IMR-90 (cell line): ENCODE measurements at regions not wholly inside any gene's neighbourhood (a gene's known extent, or its start where the extent isn't known, plus 50 kb on each side); places are given as distances from the start of the nearest gene placed in this dataset.

ENCODE experiments used
- ATAC-seq: fragments of 200-7000 bp; cut with Tn5 transposase; 2 replicates; pipeline ENCODE4 v1.9.1; 2020; ENCODE audit warnings: low read depth, mild to moderate bottlenecking, moderate library complexity
- BruUV-seq: library from RNA; stranded (reverse); fragments of 400-500 nt; replicated peaks from 2 replicates; lab custom pipeline; 2021; lab: Mats Ljungman, UMichigan
- CTCF ChIA-PET: fragments of 300-600 bp; formaldehyde crosslinking; extraction: SDS; loops from one replicate; lab custom pipeline; 2021; ENCODE audit warnings: antibody characterized with exemption; lab: Yijun Ruan, JAX
- POLR2A ChIA-PET: fragments of 300-600 bp; sonication (Branson Sonifier 250); formaldehyde crosslinking; loops from one replicate; lab custom pipeline; 2022; ENCODE audit warnings: antibody characterized with exemption; ENCODE audit not compliant: unreplicated experiment; lab: Charles Lee
- DNase-seq: peaks from one replicate; pipeline ENCODE4 v3.0.0; 2013
- H2AFZ ChIP-seq: replicated peaks from 2 replicates; pipeline ENCODE3; 2013; ENCODE audit warnings: low read length, mild to moderate bottlenecking; ENCODE audit not compliant: poor library complexity
- H2AK5ac ChIP-seq: 2 replicates; pipeline ENCODE4 v1.6.1; 2013; ENCODE audit warnings: low read depth, low read length, inconsistent platforms
- H2AK9ac ChIP-seq: replicated peaks from 2 replicates; pipeline ENCODE3; 2013; ENCODE audit warnings: mild to moderate bottlenecking, low read depth, low read length, moderate library complexity; ENCODE audit not compliant: poor library complexity
- H2BK120ac ChIP-seq: 2 replicates; pipeline ENCODE4 v1.6.1; 2013; ENCODE audit warnings: low read depth, low read length, inconsistent platforms
- H2BK15ac ChIP-seq: 3 replicates; pipeline ENCODE4 v1.6.1; 2013; ENCODE audit warnings: low read depth, low read length, inconsistent platforms
- H2BK20ac ChIP-seq: 2 replicates; pipeline ENCODE4 v1.6.1; 2013; ENCODE audit warnings: low read depth, mild to moderate bottlenecking, inconsistent platforms, low read length, moderate library complexity
- H2BK5ac ChIP-seq: 2 replicates; pipeline ENCODE4 v1.6.1; 2013; ENCODE audit warnings: mild to moderate bottlenecking, low read depth, low read length, inconsistent platforms; ENCODE audit not compliant: poor library complexity, severe bottlenecking
- H3K14ac ChIP-seq: replicated peaks from 2 replicates; pipeline ENCODE4 v1.6.1; 2013; ENCODE audit warnings: low read depth, low read length, inconsistent platforms
- H3K18ac ChIP-seq: 2 replicates; pipeline ENCODE4 v1.6.1; 2013; ENCODE audit warnings: low read depth, low read length, control low read depth
- H3K23ac ChIP-seq: 2 replicates; pipeline ENCODE4 v1.6.1; 2013; ENCODE audit warnings: low read depth, low read length, inconsistent platforms
- H3K27ac ChIP-seq: 2 replicates; pipeline ENCODE4 v1.5.1; 2013; ENCODE audit warnings: mild to moderate bottlenecking, control low read depth, low read length; ENCODE audit not compliant: insufficient read depth
- H3K27me3 ChIP-seq: 2 replicates; pipeline ENCODE4 v1.6.1; 2013; ENCODE audit warnings: low read length; ENCODE audit not compliant: control insufficient read depth, insufficient read depth
- H3K36me3 ChIP-seq: 2 replicates; pipeline ENCODE4 v1.6.1; 2013; ENCODE audit warnings: low read length, mixed read lengths; ENCODE audit not compliant: control insufficient read depth, insufficient read depth
- H3K4ac ChIP-seq: 2 replicates; pipeline ENCODE4 v1.6.1; 2013; ENCODE audit warnings: low read depth, low read length, inconsistent platforms
- H3K4me1 ChIP-seq: 2 replicates; pipeline ENCODE4 v1.6.1; 2013; ENCODE audit warnings: low read length, mixed read lengths; ENCODE audit not compliant: control insufficient read depth, insufficient read depth
- H3K4me2 ChIP-seq: 2 replicates; pipeline ENCODE4 v1.6.1; 2013; ENCODE audit warnings: low read depth, mild to moderate bottlenecking, control low read depth, low read length, moderate library complexity
- H3K4me3 ChIP-seq: 2 replicates; pipeline ENCODE4 v1.5.1; 2013; ENCODE audit warnings: low read depth, mild to moderate bottlenecking, control low read depth, low read length, moderate library complexity; ENCODE audit not compliant: insufficient read depth
- H3K56ac ChIP-seq: 2 replicates; pipeline ENCODE4 v1.6.1; 2013; ENCODE audit warnings: low read length, inconsistent platforms; ENCODE audit not compliant: insufficient read depth; ENCODE audit errors: extremely low read depth
- H3K79me1 ChIP-seq, 2 experiments: 2 replicates each; pipeline ENCODE4 v1.6.1; 2013; ENCODE audit warnings: low read length in 2 of 2, inconsistent platforms in 1 of 2, low read depth in 1 of 2
- H3K9ac ChIP-seq: 2 replicates; pipeline ENCODE4 v1.6.1; 2013; ENCODE audit warnings: low read depth, low read length, control low read depth
- H3K9me1 ChIP-seq: 2 replicates; pipeline ENCODE4 v1.6.1; 2013; ENCODE audit warnings: low read length, inconsistent platforms; ENCODE audit not compliant: insufficient read depth
- H3K9me3 ChIP-seq: 2 replicates; pipeline ENCODE4 v1.6.1; 2013; ENCODE audit warnings: low read length; ENCODE audit not compliant: control insufficient read depth, insufficient read depth
- H4K20me1 ChIP-seq: 2 replicates; pipeline ENCODE4 v1.6.1; 2013; ENCODE audit warnings: low read length, inconsistent platforms; ENCODE audit not compliant: insufficient read depth
- H4K5ac ChIP-seq: 2 replicates; pipeline ENCODE4 v1.6.1; 2013; ENCODE audit warnings: mild to moderate bottlenecking, low read depth, low read length, control low read depth
- H4K8ac ChIP-seq, 2 experiments: 2 replicates each; pipeline ENCODE4 v1.6.1; 2013; ENCODE audit warnings: low read depth in 2 of 2, low read length in 2 of 2, control low read depth in 1 of 2, inconsistent platforms in 1 of 2
- H4K91ac ChIP-seq: 2 replicates; pipeline ENCODE4 v1.6.1; 2013; ENCODE audit warnings: low read depth, low read length, inconsistent platforms; ENCODE audit not compliant: insufficient read depth
- BHLHE40 ChIP-seq: fragments of 150-350 bp; IDR thresholded peaks from 2 replicates; pipeline ENCODE4 v1.6.1; 2016; ENCODE audit warnings: mild to moderate bottlenecking, low read depth, low read length
- CHD1 ChIP-seq: IDR thresholded peaks from 2 replicates; pipeline ENCODE4 v1.6.1; 2012; ENCODE audit warnings: low read depth, low read length, improper control_type of control experiment
- ELK1 ChIP-seq: fragments of 150-350 bp; IDR thresholded peaks from 2 replicates; pipeline ENCODE4 v1.6.1; 2016; ENCODE audit warnings: low read depth, mild to moderate bottlenecking, low read length, moderate library complexity, borderline replicate concordance
- MAFK ChIP-seq: IDR thresholded peaks from 2 replicates; pipeline ENCODE4 v1.6.1; 2012; ENCODE audit warnings: low read depth, low read length, improper control_type of control experiment
- MXI1 ChIP-seq: IDR thresholded peaks from 2 replicates; pipeline ENCODE4 v1.6.1; 2012; ENCODE audit warnings: low read depth, mild to moderate bottlenecking, low read length, moderate library complexity, borderline replicate concordance
- NFE2L2 ChIP-seq: fragments of 150-350 bp; IDR thresholded peaks from 2 replicates; pipeline ENCODE4 v1.6.1; 2016; ENCODE audit warnings: low read depth, mild to moderate bottlenecking, low read length
- RAD21 ChIP-seq: IDR thresholded peaks from 2 replicates; pipeline ENCODE4 v1.6.1; 2012; ENCODE audit warnings: low read length, improper control_type of control experiment
- RFX5 ChIP-seq: IDR thresholded peaks from 2 replicates; pipeline ENCODE4 v1.8.0; 2012; ENCODE audit warnings: low read depth, mild to moderate bottlenecking, low read length, moderate library complexity
- SMC3 ChIP-seq: fragments of 150-350 bp; IDR thresholded peaks from 2 replicates; pipeline ENCODE4 v1.6.1; 2016; ENCODE audit warnings: low read depth, mild to moderate bottlenecking, antibody characterized with exemption, low read length, moderate library complexity
- USF2 ChIP-seq: fragments of 150-350 bp; IDR thresholded peaks from 2 replicates; pipeline ENCODE4 v1.6.1; 2017; ENCODE audit warnings: mild to moderate bottlenecking, antibody characterized with exemption, low read length, low read depth
- WGBS, 2 experiments: methylation state at CpG; one replicate each; pipeline versions ENCODE4 v1.1.5 to v1.1.7; 2013; ENCODE audit warnings: missing lambda C conversion rate in 2 of 2; ENCODE audit not compliant: insufficient read length in 1 of 2; ENCODE audit errors: extremely low coverage in 2 of 2; 5-methylcytosine and 5-hydroxymethylcytosine counted together
- dilution Hi-C: fragments of 300-500 bp; cut with HindIII; formaldehyde crosslinking; loops from one replicate; pipeline ENCODE4 v1.14.3; 2018; ENCODE audit warnings: low sequenced_read_pairs; ENCODE audit not compliant: unreplicated experiment
- in situ Hi-C: fragments of 300-500 bp; cut with MboI; formaldehyde crosslinking; loops from 3 replicates; pipeline ENCODE4 v1.14.3; 2019; ENCODE audit warnings: low sequenced_read_pairs, inconsistent platforms, mixed read lengths
- intact Hi-C: fragments of 100-400 bp; cut with micrococcal nuclease; formaldehyde crosslinking; loops from 2 replicates; pipeline ENCODE4 v1.10.0; 2022

DNA sequence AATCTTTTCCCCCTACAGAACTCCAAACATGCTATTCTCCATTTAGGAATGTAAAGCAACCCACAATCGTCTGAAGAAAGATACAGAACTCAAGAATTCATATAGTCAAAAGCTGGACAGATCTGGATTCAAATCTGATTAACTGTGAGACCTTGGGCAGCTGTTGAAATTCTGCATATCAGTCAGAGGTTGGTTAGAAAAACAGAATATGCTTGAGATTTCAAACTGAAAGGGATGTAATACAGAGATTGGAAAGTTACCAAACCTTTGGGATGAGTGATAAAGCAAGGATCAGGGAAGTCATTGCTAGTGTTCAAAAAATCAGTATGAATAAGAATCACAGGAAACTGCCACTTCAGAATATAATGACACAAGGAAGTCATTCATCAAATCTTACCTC, 406.6 kb downstream of the HTR7 start:
- H3K9me3 ChIP-seq, result no peaks in the 10 kb centered on the region
- H3K9ac ChIP-seq, result no peak overlapping the region
- no peaks in the 10 kb centered on the region for H3K4me1 ChIP-seq
- no peak overlapping the region for H2AFZ ChIP-seq
- no peak for ATAC-seq
- no peak overlapping the region for H4K91ac ChIP-seq
- H3K79me1 ChIP-seq, result no peaks in the 10 kb centered on the region
- no peak overlapping the region for H3K4me3 ChIP-seq
- H3K9me1 ChIP-seq, result no peaks in the 10 kb centered on the region
- no peak overlapping the region for H2BK15ac ChIP-seq
- intact Hi-C loops (no loop called here), dilution Hi-C loops (no loop called here), in situ Hi-C loops (no loop called here)
- H3K4ac ChIP-seq, result no peak overlapping the region
- H2BK5ac ChIP-seq, result no peak overlapping the region
- H2AK5ac ChIP-seq, result no peak overlapping the region
- ChIA-PET CTCF (no interaction called here), POLR2A (no interaction called here)
- no peak overlapping the region for H3K14ac ChIP-seq
- no peak overlapping the region for H2AK9ac ChIP-seq
- BruUV-seq, result no TSS peak
- H3K36me3 ChIP-seq, result no peaks in the 10 kb centered on the region
- no peak overlapping the region for H4K5ac ChIP-seq
- WGBS, 2 experiments, result no CpG with 5 or more reads among the region's 1 CpG
- DNase-seq, result no peak
- no peaks in the 10 kb centered on the region for H4K20me1 ChIP-seq
- TF ChIP-seq RAD21 (no peak), ELK1 (no peak), BHLHE40 (no peak), MAFK (no peak), MXI1 (no peak), SMC3 (no peak), USF2 (no peak), NFE2L2 (no peak), RFX5 (no peak), CHD1 (no peak)
- no peak overlapping the region for H2BK20ac ChIP-seq
- no peak overlapping the region for H3K56ac ChIP-seq
- no peaks in the 10 kb centered on the region for H3K27me3 ChIP-seq
- H3K4me2 ChIP-seq, result no peak overlapping the region
- H4K8ac ChIP-seq, result no peak overlapping the region
- no peak overlapping the region for H3K23ac ChIP-seq
- H3K27ac ChIP-seq, result no peak overlapping the region
- H2BK120ac ChIP-seq, result no peak overlapping the region
- no peak overlapping the region for H3K18ac ChIP-seq
